Jurkat, Clone E6-1 (cell line): ENCODE measurements at regions not wholly inside any gene's neighbourhood (a gene's known extent, or its start where the extent isn't known, plus 50 kb on each side); places are given as distances from the start of the nearest gene placed in this dataset.
"Not testable (repeated sequence)": the region's sequence is repeated elsewhere in the genome, so short reads cannot be mapped to it uniquely, and the experiment has no call there.

Experiments used
- DNase-seq: peaks from one replicate; pipeline ENCODE4 v3.0.0-alpha.2; 2011; ENCODE audit warnings: low read depth, low spot score
- H3K4me3 ChIP-seq: 2 replicates; pipeline ENCODE4 v1.5.1; 2011; ENCODE audit warnings: mild to moderate bottlenecking, low read length, control low read depth, moderate library complexity

DNA sequence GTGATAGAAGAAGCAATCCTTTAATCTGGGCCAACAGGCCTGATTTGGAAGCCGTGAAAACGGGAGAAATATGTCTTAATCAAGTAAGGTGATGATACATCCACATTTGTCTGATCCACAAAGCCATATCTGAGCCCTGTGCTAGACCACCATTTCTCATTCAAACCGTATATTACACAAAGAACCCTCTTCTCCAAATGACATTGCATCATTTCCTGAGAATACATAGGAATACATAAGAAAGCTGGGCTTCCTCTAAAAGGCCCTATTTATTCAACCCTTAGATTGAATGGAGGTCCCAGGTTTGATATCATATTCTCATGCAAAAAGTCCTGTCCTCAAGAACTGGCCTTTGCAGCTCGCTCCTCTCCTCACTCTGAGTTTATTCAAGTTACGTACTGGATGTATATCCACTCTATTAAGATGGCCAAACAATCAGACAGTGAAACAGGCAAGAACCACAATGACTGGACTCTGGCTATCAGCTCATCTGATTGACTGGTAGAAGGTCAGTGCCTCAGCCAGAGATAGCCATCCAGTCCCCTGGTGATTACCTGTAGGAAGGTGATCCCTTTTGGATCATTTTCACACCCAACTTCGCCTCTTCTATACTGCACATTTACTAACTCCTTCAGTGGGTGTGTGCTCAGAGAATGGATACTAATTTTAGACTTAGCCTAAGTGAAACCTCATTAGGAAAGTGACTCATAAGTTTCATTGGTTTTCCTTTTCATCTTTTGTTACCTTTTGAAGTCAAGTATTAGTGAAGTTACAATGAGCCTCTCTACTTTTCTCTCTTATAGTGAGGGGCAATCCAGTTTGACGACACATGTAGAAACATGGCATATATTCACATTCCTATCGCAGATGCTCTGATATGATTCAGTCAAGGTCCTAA, 167.6 kb upstream of the WWC1 start:
- no peak for DNase-seq
- no peak overlapping the region for H3K4me3 ChIP-seq

DNA sequence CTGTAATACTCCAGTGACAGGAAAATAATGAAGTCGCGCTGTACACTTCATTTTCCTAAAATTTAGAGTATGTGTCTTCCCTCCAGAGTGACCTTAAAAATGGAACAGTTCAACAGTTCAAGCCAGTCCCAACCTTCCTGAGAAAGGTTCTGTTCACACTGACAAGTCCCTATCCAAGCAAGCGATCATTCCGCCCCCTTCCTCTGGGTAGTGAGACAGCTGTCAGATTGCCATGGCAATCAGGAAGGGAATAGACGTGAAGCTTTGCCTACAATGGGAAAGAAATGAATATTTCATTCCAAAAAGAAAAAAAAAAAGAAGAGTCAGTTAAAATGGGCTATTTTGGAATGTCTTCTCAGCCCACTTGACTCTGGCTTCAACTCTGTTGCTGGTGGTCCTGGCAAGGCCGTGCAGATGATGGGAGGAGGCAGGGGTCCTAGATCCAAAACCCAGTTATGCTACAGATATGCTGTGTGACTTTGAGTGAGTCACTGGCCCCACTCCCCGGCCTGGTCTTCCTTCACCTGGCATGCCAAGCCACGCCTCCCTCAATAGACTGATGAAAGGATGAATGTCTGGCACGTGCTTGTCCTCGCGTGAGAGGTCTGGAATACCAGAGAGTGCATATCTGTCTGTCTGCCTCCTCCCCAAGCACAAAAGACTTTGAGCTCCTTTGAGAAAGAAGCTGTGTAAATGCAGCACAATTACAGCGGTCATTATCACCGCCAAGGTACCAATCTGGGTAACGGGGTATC, 165.8 kb upstream of the WWC1 start:
- no peak for DNase-seq
- no peak overlapping the region for H3K4me3 ChIP-seq

DNA sequence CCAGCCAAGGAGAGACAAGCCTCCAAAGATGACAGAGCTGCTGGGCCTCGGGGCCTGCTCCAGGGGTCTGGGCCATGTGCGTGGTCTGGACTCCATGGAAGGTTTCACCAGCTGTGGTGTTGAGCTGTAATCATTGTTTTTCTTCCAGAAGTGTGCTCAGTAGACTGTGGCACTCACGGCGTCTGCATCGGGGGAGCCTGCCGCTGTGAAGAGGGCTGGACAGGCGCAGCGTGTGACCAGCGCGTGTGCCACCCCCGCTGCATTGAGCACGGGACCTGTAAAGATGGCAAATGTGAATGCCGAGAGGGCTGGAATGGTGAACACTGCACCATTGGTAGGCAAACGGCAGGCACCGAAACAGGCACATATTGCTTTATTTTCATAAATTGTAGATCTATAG, 164.8 kb upstream of the WWC1 start:
- no peak for DNase-seq
- no peak overlapping the region for H3K4me3 ChIP-seq

DNA sequence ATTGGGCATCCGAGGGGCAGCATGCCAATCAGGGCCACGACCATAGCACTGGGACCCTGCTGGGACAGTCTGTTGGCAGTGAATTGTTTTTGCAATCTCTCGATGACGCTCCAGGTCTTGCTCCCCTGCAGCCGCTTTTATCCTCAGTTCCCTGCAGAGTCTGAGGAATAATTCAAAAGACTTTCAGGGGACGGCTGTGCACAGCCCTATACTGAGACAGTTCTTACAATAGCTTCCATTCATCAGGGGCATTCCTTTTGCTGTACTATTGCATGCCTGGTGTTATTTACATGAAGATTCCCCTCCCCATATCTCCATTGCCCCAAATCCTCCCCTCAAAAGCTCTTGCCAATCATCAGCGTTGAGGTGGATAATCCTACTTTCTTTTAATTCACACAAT, 163.3 kb upstream of the WWC1 start:
- H3K4me3 ChIP-seq = no peak overlapping the region
- no peak for DNase-seq

DNA sequence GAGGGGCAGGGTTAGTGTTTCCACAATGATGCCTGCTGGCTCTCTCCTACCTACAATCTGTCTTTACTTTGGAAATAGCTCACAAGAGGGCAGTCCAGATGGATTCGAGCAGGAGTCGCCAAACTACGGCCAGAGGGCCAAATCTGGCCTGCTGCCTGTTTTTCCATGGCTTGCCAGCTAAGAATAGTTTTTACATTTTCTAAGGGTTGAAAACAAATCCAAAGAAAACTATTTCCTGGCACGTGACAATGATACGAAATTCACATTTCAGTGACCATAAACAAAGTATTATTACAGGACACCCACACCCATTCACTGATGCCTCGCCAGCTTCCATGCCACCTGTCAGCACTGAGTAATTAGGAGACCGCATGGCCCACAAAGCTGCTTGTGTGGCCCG, 162.9 kb upstream of the WWC1 start:
- DNase-seq = no peak

DNA sequence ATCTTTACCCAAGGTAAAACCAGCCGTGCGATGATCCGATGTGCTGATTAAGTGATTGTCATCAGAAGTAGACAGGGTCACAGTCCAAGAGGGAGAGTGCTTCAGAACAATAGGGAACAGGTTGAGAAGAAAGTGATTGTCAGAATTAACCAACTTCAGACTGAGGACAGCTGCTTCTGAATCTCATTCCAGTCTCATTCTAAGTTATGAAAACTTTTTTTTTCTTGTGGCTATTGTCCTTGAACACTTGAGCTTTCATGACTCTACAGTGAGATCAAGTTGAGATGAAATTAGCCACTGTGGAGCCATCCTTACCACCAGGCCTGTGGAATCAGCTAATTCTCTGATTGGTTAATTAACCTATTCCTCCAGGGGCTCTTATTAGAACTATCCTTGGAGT, 159.9 kb upstream of the WWC1 start:
- DNase-seq = no peak
- no peak overlapping the region for H3K4me3 ChIP-seq

More for the DNA sequence above, 162.9 kb upstream of the WWC1 start:
- no peak overlapping the region for H3K4me3 ChIP-seq

DNA sequence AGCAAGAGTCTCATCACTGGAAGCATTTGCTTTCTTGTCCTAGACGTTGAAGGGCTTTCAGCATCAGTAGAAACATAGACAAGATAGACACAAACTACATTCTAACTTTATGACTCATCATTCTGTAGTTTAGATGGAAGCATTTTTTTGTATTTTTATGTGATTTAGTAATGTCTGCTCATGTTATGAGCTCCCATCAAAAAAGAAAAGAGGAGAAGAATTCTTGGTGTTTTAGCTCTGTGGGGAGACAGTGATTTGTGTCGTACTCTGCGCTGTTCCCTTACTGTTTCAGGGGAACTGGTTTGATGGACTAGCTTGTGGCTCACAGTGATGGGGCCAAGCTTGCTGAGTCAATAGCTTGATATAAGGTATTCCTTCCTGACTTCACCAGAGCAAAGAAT, 159.2 kb upstream of the WWC1 start:
- H3K4me3 ChIP-seq = no peak overlapping the region
- DNase-seq = no peak

DNA sequence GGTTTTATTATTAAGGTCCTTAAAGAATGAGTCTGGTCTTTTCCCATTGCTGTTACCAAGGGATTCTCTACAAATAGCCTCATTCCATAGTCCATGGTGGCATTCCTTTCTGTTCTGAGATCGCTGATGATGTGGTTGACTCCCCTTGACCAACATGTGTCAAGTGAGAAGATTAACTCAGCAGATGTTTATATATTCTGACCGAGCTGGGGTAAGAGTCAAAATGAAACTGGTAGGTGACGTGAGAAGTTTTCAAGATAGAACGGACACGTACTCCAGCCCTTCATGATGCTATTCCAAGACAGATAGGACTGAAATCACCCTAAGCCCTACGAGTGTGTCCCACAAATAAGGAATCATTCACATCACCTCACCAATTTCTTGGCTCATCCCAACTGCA, 155.5 kb upstream of the WWC1 start:
- H3K4me3 ChIP-seq = no peak overlapping the region
- no peak for DNase-seq

DNA sequence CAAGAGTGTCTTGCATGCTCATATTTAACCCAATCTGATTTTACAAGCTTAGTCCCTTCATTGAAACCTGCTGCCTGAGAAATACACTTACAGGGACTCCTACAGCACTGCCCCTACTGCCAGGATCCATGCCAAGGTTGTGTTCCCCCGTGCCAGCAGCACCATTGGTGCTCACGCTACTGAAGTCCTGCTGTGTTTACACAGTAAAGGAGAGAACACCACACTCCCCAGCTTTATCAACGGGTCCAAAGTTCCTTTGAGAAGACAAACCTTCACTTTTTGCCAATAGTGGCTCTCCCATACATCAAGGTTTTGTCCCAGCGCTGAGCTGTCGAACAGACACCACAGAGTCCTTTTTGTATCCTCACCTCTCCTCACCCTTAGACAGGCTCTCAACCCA, 155.1 kb upstream of the WWC1 start:
- DNase-seq = no peak
- H3K4me3 ChIP-seq = no peak overlapping the region

DNA sequence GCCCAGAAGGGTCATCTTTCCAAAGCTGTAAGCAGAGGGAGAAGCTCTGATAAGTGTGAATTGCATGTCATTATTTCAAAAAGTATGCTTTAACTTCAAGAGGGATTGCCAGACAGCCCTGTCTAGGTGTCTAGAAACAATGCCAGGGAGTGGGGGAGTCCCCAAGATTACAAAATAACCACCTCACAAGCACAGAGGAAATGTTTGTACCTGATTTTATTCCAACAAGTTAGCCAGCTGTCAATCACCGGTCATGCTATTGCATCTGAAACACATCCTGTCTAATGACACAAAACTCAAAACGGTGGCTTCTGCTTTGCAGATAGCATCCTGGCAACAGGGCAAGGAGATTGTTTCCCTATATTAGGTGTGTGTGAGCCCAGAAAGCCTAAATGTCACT, 154.2 kb upstream of the WWC1 start:
- no peak for DNase-seq
- no peak overlapping the region for H3K4me3 ChIP-seq

DNA sequence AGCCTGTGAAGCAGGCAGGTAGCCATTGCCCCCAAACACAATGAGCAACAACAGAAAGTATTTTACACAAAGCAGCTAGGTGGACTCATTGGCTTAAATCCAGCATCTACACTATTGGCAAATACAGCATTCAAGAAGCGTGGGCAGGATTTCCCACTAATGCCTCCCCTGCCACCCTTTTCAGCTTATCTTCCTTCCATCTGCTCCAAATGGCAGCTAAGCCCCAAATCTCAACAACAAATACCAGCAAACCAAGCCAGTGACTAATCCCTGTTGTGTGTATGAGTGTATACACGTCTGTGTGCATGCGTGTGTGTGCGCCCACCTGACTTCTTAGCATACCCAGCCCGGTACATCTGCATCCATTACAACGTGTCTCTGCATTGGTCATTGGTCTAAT, 151.2 kb upstream of the WWC1 start:
- no peak overlapping the region for H3K4me3 ChIP-seq
- DNase-seq = no peak

DNA sequence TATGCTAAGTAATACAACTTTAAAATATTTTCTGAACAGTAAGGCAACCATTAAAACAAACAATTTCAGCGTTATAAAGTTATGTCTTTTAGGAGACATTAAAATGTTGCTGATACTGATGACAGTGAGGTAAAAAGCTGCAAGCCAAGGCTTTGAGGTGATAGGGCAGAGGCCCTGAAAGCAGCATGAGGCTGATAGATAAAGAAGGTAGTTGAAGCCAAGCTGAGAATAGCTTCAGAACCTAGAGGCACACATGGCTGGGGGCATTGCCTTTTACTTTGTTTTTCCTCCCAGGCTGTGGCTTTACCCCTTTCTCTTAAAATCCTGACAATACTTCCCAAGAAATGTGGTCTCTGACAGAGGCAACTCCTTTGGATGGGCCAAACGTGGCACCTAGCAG, 149.0 kb upstream of the WWC1 start:
- no peak for DNase-seq

DNA sequence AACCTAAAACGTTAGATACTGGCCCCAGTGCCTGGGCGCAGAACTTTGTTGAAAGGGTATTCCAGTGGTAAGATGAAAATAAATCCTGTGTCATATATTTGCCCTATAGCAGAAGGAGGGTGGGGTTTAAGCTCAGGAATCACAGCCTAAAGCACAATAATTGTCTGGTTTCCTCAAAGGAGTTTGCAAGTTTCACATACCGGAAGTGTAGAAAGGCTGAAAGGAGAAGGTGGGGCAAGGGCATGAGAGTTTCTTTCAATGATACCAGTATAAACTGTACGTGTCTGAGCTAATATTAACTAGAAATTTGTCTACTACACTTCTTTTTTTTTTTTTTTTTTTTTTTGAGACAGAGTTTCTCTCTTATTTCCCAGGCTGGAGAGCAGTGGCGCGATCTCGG, 147.9 kb upstream of the WWC1 start:
- H3K4me3 ChIP-seq, DNase-seq: not testable (repeated sequence)

More for the DNA sequence above, 149.0 kb upstream of the WWC1 start:
- no peak overlapping the region for H3K4me3 ChIP-seq

DNA sequence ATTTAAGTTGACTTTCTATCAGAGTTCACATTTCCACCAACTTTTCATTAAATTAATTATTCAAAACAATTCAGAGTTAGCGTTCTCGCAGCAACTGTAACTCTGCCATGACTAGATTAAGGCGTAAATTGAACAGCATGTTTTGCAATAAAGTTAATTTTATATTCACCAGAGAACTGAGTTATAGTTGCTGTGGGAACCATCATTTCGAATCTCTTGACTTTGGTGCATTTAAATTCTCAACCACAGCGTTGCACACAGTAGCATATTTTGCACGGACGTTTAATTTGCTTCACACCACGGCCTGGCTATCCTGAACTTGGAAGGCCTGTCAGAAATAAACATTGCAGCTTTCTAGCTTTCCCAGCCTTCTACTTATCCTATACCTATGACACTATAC, 144.3 kb upstream of the WWC1 start:
- no peak overlapping the region for H3K4me3 ChIP-seq
- DNase-seq = no peak

DNA sequence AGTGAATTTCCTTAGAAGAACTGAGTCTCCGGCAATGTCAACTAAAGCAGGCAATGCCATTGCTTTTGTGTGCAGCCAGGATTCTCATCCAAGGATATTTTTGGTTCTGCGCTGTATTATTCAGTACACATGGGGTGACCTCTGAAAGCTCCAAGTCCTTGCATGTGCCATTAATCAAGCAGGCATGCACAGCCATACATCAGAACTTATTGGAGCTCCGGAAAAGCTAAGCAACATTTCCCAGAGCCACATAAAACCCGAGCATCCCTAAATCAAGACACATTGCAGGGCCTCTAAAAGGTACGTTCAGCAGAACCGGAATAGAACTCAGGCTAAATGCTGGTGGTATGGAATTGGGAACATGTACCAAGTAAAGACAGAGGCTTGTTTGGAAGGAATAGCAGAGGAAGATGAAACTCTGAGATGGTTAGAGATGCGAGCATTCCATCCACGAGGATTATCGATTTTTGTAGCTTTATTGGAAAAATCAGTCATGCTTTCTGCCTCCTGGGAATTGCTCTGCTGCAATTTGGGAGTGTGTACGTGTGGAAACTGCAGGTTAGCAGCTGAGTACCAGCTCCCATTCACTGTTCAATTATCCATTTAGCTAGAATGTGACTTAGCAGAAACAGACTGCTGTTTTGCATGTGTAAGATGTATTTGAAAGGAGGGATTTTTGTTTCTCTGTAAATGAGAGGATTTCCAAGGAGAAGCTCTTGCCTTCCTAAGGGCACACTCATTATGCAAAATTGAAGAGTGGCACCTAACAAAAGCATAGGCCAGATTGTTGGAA, 143.7 kb upstream of the WWC1 start:
- H3K4me3 ChIP-seq = no peak overlapping the region
- no peak for DNase-seq

DNA sequence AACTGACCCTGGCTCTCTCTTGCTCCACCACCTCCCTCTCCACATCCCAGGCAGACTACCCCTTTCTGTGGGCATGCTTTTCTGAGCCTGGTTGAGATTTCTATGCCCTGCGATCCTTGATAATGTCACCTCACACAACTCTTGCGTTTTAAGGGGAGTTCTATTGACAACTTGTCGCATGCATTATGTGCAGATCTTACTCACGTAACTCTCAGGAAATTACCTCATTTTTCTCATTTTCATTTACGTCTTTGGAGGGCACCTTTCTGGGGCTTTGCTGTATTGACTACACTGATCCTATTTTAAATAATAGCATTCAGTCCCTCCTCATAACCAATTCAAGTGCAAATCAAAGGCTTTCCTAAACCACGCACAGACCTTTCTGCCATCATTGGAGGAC, 140.4 kb upstream of the WWC1 start:
- no peak for DNase-seq
- no peak overlapping the region for H3K4me3 ChIP-seq

DNA sequence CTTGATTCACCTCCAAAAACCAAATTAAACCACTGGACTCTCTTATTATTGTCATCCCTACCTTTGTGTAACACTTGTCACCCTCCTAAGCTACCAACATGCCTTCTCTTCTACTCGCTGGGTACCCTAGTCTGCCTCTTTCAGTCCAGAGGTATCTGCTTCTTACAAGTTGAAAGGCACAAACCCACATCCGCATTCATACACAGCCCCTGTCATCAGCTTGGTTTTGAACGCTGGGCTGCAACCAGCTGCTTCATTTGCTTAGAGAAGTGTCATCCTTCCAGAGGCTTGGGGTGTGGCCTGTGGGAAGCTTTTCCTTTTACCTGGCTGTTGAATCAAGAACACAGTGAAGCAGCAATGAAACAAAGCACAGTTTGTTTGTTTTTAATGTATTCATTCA, 138.8 kb upstream of the WWC1 start:
- no peak overlapping the region for H3K4me3 ChIP-seq
- DNase-seq = peak; percentile 86

DNA sequence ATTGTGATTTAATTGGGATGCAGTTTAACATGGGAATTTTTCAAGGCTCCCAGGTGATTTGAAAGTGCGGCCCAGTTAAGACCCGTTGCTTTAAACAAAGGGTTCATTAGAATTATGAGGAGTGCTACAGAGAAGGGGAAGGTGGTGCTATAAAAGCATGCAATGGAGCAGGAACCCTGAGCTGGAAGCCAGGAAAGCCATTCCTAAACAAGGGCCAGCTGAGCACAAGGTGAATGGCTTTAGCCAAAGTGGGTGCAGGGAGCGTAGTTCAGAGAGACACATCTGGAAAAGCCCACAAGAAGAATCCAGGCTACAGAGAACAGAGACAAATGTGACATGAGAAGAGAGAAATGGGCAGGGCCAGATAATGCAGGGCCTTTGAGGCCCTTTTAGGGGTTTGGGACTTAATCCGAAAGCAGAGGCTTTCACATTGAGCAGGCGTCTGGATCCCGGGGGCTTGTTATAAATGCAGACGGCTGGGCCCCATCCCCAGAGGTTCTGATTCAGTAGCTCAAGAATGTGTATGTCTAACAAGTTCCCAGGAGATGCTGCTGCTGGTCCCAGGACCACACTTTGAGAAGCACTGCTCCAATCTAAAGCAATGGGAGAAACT, 138.1 kb upstream of the WWC1 start:
- H3K4me3 ChIP-seq = no peak overlapping the region
- no peak for DNase-seq

DNA sequence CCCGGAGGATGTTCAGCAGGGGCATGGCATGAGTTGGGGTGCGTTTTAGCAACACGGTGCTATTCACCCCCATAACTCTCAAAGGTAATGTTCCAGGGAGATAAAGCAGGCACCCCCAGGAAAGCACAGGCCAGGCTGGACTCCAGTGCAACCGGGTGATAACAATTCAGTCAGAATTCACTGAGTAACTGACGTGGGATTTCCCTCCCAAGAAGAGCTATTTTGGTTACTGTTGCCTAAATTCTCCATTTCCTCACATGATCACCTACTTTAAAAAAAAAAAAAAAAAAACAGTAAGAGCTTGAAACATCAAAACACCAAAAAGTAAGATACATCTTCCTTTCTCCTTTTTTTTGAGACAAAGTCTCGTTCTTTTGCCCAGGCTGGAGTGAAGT, 137.6 kb upstream of the WWC1 start:
- DNase-seq = no peak

More for the DNA sequence above, 137.6 kb upstream of the WWC1 start:
- H3K4me3 ChIP-seq = no peak overlapping the region
